Ovary (tissue), 7 donors: ENCODE measurements at regions not wholly inside any gene's neighbourhood (a gene's known extent, or its start where the extent isn't known, plus 50 kb on each side); places are given as distances from the start of the nearest gene placed in this dataset.

Experiments
- DNase-seq, 5 donors: peaks; one replicate each; pipeline ENCODE4 v3.0.0-alpha.2; 2019 to 2020
- H3K27ac ChIP-seq, 2 donors: fragments of 200-600 bp; one replicate each; pipeline versions ENCODE4 v1.5.1 to v1.8.0; 2019 to 2022
- H3K27me3 ChIP-seq: fragments of 200-600 bp; one replicate; pipeline ENCODE4 v1.8.0; 2022
- H3K36me3 ChIP-seq: fragments of 200-600 bp; sonication (generic); one replicate; pipeline ENCODE4 v1.5.1; 2019
- H3K4me1 ChIP-seq: one replicate; pipeline ENCODE4 v1.8.1; 2013; ENCODE audit warnings: mild to moderate bottlenecking, moderate library complexity; ENCODE audit not compliant: insufficient read depth
- H3K4me3 ChIP-seq: fragments of 200-600 bp; sonication (generic); one replicate; pipeline ENCODE4 v1.5.1; 2017
- H3K9me3 ChIP-seq, 2 donors: fragments of 200-600 bp in 1 of 2; sonication (generic) in 1 of 2; one replicate each; pipeline versions ENCODE4 v1.5.1 to v1.8.1; 2013 to 2019; ENCODE audit warnings: mild to moderate bottlenecking in 1 of 2, moderate library complexity in 1 of 2
- EP300 ChIP-seq: sonication (generic); formaldehyde crosslinking; IDR thresholded peaks from one replicate; pipeline ENCODE4 v1.6.1; 2017; ENCODE audit warnings: antibody characterized with exemption
- POLR2A ChIP-seq: fragments of 450-650 bp; IDR thresholded peaks from one replicate; pipeline ENCODE4 v1.6.1; 2017; ENCODE audit warnings: antibody characterized with exemption, mild to moderate bottlenecking, moderate library complexity
- WGBS, 3 donors: extraction: QIAGEN DNeasy Blood & Tissue Kit in 1 of 3; methylation state at CpG; one replicate each; pipeline versions ENCODE4 v1.1.5 to v1.1.7; 2013 to 2017; 5-methylcytosine and 5-hydroxymethylcytosine counted together
- intact Hi-C, 4 donors: fragments of 100-400 bp; cut with DNase I; formaldehyde crosslinking; loops; one replicate each; pipeline versions ENCODE4 v1.11.0 to v1.15.1; 2022 to 2023
- TF ChIP-seq, protein P1 (sequence below), 3 donors: fragments of 450-650 bp in 2 of 3; fragments of 200-600 bp in 1 of 3; IDR thresholded peaks; one replicate each; pipeline versions ENCODE4 v1.5.1 to v1.8.0; 2016 to 2022; ENCODE audit warnings: antibody characterized with exemption in 3 of 3, mild to moderate bottlenecking in 1 of 3
- donor health status: DM: no; HTN: no; CAD: no; lungs with moderate emphysema.
- donor health status: DM: no; HTN: no; CAD: no.
- donor health status: Bipolar disorder and iron deficiency.
- donor health status: DM: no; HTN: no; CAD: no.
- donor health status: DM: yes; HTN: yes; CAD: no.

DNA sequence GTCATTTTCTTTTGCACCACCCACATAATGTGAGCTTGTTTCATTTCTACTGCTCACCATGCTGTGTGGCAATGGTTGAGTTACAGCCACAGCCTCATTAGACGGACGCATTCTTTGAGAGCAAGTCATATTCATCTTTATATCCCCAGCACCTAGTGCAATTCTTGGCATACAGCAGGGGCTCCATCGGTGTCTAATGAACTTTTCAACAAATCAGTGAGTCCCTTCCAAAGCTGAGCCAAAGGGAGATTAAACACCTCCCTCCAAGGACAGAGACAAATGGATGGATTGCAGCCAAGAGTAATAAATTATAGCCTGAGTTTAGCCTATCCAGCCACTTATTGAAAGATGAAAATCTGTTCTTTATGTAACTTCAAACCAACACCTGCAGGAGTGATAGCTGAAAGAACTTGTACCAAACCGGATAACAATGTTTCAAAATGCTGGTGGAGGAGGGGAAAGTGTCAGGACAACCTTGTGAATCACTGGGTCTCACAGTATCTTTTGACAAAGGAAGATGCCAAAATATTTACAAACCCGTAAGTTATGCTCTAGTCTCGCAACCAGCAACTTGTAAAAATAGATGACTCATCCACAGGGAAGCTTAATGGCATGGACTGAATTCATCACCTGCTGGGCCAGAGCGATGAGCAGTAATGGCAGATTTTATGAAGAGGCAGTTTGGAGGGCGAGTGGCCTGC lies 139.0 kb downstream of the PXDC1 start:
- no peak overlapping the region for H3K27ac ChIP-seq
- intact Hi-C loops, result no loop called here
- no peaks in the 10 kb centered on the region for H3K4me1 ChIP-seq
- H3K9me3 ChIP-seq, result no peaks in the 10 kb centered on the region
- H3K4me3 ChIP-seq, result no peak overlapping the region
- WGBS, 3 donors, result 14 to 18% (median 18%) methylated on average over 8 of the region's 8 CpGs
- H3K27me3 ChIP-seq, result no peaks in the 10 kb centered on the region
- no peaks in the 10 kb centered on the region for H3K36me3 ChIP-seq
- TF ChIP-seq, protein P1, sequence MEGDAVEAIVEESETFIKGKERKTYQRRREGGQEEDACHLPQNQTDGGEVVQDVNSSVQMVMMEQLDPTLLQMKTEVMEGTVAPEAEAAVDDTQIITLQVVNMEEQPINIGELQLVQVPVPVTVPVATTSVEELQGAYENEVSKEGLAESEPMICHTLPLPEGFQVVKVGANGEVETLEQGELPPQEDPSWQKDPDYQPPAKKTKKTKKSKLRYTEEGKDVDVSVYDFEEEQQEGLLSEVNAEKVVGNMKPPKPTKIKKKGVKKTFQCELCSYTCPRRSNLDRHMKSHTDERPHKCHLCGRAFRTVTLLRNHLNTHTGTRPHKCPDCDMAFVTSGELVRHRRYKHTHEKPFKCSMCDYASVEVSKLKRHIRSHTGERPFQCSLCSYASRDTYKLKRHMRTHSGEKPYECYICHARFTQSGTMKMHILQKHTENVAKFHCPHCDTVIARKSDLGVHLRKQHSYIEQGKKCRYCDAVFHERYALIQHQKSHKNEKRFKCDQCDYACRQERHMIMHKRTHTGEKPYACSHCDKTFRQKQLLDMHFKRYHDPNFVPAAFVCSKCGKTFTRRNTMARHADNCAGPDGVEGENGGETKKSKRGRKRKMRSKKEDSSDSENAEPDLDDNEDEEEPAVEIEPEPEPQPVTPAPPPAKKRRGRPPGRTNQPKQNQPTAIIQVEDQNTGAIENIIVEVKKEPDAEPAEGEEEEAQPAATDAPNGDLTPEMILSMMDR (IDR thresholded peaks at IDR 0.05), result no peak
- TF ChIP-seq POLR2A, result no peak
- TF ChIP-seq EP300, result no peak
- DNase-seq, result no peak

DNA sequence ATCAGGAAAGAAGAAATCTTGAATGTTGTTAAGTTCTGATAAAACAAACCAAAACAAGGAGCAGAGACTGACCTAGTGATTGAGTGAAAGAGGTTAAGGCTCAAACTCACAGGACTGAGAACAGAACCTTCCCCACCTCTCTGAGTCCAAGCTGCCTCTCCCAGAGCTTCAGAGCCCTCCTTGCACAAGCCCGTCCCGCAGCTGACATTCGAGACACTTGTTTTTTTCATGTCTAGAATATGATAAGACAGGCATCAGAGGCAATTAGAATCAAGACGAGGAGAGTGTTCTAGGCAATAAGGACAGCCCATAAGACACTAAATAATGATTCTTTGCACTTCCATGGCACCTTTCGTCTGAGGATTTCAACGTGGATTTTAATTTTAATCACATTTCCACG lies 140.6 kb downstream of the PXDC1 start:
- H3K9me3 ChIP-seq, result no peaks in the 10 kb centered on the region
- H3K27ac ChIP-seq, result no peak overlapping the region
- DNase-seq, result no peak
- 61 to 82% (median 64%) methylated on average over 7 of the region's 7 CpGs for WGBS, 3 donors
- intact Hi-C loops, result no loop called here
- no peaks in the 10 kb centered on the region for H3K36me3 ChIP-seq
- no peaks in the 10 kb centered on the region for H3K4me1 ChIP-seq
- TF ChIP-seq, protein P1 (IDR thresholded peaks at IDR 0.05), result no peak
- TF ChIP-seq POLR2A (no peak), EP300 (no peak)
- H3K4me3 ChIP-seq, result no peak overlapping the region
- H3K27me3 ChIP-seq, result no peaks in the 10 kb centered on the region

DNA sequence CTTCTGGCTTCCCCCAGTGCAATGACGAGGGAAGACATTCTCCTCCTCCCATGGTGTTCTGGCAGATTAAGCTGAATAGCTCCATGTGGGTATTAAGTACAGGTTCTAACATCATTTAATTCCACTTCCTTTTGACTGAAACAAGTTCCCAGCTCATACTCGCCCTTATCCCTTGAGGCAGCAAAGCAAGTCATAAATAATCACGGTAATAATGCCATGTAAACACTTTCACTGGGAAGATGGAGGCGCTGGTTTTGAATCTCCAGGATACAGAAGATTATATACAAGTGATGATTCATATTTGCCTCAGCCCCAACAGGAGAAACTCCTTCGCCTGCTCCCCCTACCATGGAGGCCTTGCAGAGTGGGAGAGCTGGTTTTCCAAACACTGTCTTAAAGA lies 141.3 kb downstream of the PXDC1 start:
- H3K27ac ChIP-seq, result no peak overlapping the region
- 21 to 32% (median 27%) methylated on average over 5 of the region's 5 CpGs for WGBS, 3 donors
- no peaks in the 10 kb centered on the region for H3K36me3 ChIP-seq
- no peaks in the 10 kb centered on the region for H3K9me3 ChIP-seq
- no peaks in the 10 kb centered on the region for H3K4me1 ChIP-seq
- intact Hi-C loops, result no loop called here
- no peak for DNase-seq
- H3K27me3 ChIP-seq, result no peaks in the 10 kb centered on the region
- H3K4me3 ChIP-seq, result no peak overlapping the region
- TF ChIP-seq, protein P1 (IDR thresholded peaks at IDR 0.05), result no peak
- TF ChIP-seq EP300, result no peak

DNA sequence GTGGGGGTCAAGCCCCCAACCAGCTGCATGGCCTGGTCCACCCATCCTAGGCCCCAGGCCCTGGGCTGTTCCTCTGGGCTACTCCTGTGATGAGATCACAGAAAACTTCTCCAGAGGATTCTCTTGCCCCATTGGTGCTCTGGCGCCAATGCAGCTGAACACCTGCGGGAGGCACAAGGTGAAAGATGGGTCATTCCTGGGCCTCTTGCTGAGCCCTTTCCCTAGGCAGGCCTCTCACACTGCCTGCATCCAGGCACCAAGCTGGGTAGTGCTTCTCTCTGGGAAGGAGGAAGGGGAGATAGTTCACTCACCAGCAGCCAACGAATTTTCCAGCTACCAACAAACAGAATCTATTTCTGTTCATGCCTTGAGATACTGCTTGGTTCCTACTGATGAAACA lies 142.1 kb downstream of the PXDC1 start:
- H3K9me3 ChIP-seq, result no peaks in the 10 kb centered on the region
- no peak for DNase-seq
- no peak overlapping the region for H3K4me3 ChIP-seq
- no peaks in the 10 kb centered on the region for H3K4me1 ChIP-seq
- TF ChIP-seq, protein P1 (IDR thresholded peaks at IDR 0.05), result no peak
- TF ChIP-seq POLR2A, result no peak
- TF ChIP-seq EP300, result no peak
- 80 to 84% (median 81%) methylated on average over 3 of the region's 3 CpGs for WGBS, 3 donors
- H3K27me3 ChIP-seq, result no peaks in the 10 kb centered on the region
- no peak overlapping the region for H3K27ac ChIP-seq
- no peaks in the 10 kb centered on the region for H3K36me3 ChIP-seq
- intact Hi-C loops, result no loop called here
